ENCODE measurements at regions not wholly inside any gene's neighbourhood (a gene's known extent, or its start where the extent isn't known, plus 50 kb on each side); places are given as distances from the start of the nearest gene placed in this dataset.
"Not testable (repeated sequence)": the region's sequence is repeated elsewhere in the genome, so short reads cannot be mapped to it uniquely, and the experiment has no call there.

DNA sequence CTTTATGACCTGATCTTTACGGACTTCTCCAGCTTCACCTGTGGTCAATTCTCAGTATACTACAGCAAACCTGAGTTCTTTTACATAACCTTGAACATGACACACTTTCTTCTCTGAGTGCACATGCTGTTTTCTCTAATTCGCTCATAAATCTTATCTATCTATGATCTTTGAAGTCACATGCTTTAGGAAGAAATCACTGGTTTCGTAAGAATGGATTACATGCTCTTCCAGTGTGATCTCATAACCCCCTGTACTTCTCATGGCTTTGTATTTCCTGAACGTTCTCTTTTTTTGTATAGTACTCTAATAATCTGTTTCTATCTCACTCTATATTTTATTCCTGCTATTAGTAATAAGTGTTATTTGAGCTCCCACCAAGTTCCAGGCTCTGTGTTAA lies 1165.2 kb downstream of the TBL1XR1 start:
- CTCF ChIA-PET: no interaction called here
- POLR2A ChIA-PET: no interaction called here
- TF ChIP-seq, protein P1, sequence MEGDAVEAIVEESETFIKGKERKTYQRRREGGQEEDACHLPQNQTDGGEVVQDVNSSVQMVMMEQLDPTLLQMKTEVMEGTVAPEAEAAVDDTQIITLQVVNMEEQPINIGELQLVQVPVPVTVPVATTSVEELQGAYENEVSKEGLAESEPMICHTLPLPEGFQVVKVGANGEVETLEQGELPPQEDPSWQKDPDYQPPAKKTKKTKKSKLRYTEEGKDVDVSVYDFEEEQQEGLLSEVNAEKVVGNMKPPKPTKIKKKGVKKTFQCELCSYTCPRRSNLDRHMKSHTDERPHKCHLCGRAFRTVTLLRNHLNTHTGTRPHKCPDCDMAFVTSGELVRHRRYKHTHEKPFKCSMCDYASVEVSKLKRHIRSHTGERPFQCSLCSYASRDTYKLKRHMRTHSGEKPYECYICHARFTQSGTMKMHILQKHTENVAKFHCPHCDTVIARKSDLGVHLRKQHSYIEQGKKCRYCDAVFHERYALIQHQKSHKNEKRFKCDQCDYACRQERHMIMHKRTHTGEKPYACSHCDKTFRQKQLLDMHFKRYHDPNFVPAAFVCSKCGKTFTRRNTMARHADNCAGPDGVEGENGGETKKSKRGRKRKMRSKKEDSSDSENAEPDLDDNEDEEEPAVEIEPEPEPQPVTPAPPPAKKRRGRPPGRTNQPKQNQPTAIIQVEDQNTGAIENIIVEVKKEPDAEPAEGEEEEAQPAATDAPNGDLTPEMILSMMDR (IDR thresholded peaks at IDR 0.05; ENCODE audit: insufficient read depth, low read length, missing control alignments): no peak
- no peak overlapping the region for H3K4me3 ChIP-seq (ENCODE audit: low read depth, low read length)
- no peak for DNase-seq (ENCODE audit: low read depth, low spot score)

DNA sequence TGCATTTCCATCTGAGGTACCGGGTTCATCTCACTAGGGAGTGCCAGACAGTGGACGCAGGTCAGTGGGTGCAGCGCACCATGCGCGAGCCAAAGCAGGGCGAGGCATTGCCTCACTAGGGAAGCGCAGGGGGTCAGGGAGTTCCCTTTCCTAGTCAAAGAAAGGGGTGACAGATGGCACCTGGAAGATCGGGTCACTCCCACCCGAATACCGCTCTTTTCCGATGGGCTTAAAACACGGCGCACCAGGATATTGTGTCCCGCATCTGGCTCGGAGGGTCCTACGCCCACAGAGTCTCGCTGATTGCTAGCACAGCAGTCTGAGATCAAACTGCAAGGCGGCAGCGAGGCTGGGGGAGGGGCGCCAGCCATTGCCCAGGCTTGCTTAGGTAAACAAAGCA lies 1157.1 kb downstream of the NAALADL2 start:
- CTCF ChIA-PET; DNase-seq (ENCODE audit: low read depth, low spot score); POLR2A ChIA-PET; H3K4me3 ChIP-seq (ENCODE audit: low read depth, low read length): not testable (repeated sequence)

DNA sequence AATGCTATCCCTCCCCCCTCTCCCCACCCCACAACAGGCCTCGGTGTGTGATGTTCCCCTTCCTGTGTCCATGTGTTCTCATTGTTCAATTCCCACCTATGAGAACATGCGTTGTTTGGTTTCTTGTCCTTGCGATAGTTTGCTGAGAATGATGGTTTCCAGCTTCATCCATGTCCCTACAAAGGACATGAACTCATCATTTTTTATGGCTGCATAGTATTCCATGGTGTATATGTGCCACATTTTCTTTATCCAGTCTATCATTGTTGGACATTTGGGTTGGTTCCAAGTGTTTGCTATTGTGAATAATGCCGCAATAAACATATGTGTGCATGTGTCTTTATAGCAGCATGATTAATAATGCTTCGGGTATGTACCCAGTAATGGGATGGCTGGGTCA lies 1156.1 kb downstream of the NAALADL2 start:
- DNase-seq (ENCODE audit: low read depth, low spot score); POLR2A ChIA-PET; H3K4me3 ChIP-seq (ENCODE audit: low read depth, low read length); CTCF ChIA-PET: not testable (repeated sequence)

DNA sequence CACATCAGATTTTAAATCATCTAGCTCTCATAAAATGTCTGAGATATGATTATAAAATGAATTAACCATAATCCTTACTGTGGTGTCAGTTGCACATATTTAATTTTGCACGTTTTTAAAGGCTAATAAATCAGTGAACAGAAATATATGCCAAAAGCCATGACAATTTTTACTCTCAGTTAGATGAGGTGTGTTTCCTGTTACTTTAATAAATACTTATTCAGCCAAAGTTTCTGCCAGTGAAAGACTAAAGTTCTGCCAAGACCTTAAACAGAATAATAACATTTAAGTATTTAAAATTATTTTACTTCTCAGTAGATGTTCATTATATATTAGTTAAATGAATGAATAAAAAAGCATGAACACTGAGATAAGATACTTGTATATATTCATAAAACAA lies 1150.1 kb downstream of the NAALADL2 start:
- TF ChIP-seq, protein P1 (IDR thresholded peaks at IDR 0.05; ENCODE audit: insufficient read depth, low read length, missing control alignments): no peak
- no peak for DNase-seq (ENCODE audit: low read depth, low spot score)
- H3K4me3 ChIP-seq (ENCODE audit: low read depth, low read length): no peak overlapping the region
- POLR2A ChIA-PET: no interaction called here
- CTCF ChIA-PET: no interaction called here

DNA sequence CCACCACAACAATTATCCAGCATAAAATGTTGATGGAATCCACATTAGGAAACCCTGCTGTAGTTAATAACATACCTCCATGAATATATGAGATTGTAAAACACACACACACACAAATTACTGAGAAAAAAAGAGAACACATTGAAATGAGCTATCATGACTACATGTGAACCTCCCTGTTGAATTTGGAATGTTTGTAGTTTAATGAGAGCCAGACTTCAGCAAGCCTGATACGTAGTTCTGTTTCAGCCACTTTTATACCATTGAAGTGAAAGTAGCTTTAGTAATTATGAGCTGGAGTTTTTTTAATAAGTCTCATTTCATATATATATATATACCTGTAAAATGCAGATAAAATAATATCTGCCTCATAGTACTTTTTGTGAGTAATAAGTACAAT lies 1146.4 kb downstream of the NAALADL2 start:
- DNase-seq (ENCODE audit: low read depth, low spot score): no peak
- ChIA-PET CTCF (interaction anchor here (1.3 to 1.7 kb wide), 2 partner anchors 9 to 425 kb away, joined by 3 to 4 read pairs; no protein-coding TSS in a partner anchor), POLR2A (no interaction called here)
- TF ChIP-seq, protein P1 (IDR thresholded peaks at IDR 0.05; ENCODE audit: insufficient read depth, low read length, missing control alignments): no peak
- no peak overlapping the region for H3K4me3 ChIP-seq (ENCODE audit: low read depth, low read length)

DNA sequence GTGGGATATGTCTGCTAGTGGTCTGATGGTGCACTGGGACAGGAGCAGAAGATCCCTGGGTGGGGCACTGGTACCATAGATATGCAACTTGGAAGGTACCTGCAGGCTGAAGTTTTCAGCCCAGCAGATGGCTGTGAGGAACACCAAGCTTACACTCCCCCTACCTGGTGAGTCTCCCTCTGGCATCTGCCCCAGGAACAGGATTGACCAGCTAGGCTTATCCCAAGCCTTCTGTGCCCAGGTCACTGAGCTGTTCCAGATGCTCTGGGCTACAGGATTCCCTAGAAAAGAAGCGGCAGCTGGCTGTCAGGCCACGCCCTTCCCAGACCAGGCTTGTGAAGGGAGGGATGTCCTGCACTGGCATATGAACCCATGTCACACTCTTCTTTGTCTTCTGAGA lies 1130.0 kb downstream of the NAALADL2 start:
- H3K4me3 ChIP-seq (ENCODE audit: low read depth, low read length): no peak overlapping the region
- POLR2A ChIA-PET: no interaction called here
- no peak for DNase-seq (ENCODE audit: low read depth, low spot score)
- CTCF ChIA-PET: no interaction called here
- TF ChIP-seq, protein P1 (IDR thresholded peaks at IDR 0.05; ENCODE audit: insufficient read depth, low read length, missing control alignments): no peak

DNA sequence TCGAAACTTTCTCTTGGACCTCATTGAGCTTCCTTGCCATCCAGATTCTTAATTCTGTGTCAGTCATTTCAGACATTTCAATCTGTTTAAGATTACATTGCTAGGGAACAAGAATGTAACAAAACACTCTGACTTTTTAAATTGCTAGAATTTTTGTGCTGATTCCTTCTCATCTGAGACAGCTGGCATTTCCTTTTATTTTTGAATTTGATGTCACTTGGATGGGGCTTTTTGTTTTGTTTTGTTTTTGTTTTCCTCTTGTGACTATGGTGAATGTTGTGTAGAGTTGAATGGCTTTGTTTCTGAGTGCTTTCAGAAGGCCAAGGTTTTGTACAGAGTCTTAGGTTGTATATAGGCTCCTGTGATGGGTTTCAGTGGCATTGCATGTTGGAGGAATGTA lies 1129.3 kb downstream of the NAALADL2 start:
- no peak for DNase-seq (ENCODE audit: low read depth, low spot score)

More for the DNA sequence above, 1129.3 kb downstream of the NAALADL2 start:
- CTCF ChIA-PET: no interaction called here
- POLR2A ChIA-PET: no interaction called here
- TF ChIP-seq, protein P1 (IDR thresholded peaks at IDR 0.05; ENCODE audit: insufficient read depth, low read length, missing control alignments): no peak
- H3K4me3 ChIP-seq (ENCODE audit: low read depth, low read length): no peak overlapping the region

Data from AG04449 (cell line).